Erythroblast (primary cell): ENCODE measurements at regions not wholly inside any gene's neighbourhood (a gene's known extent, or its start where the extent isn't known, plus 50 kb on each side); places are given as distances from the start of the nearest gene placed in this dataset.

ENCODE experiments used
- DNase-seq, 2 experiments: peaks; one replicate each; lab custom pipeline; 2025; lab: John Stamatoyannopoulos, UW
- GATA1 ChIP-seq: IDR thresholded peaks from 2 replicates; pipeline ENCODE4 v1.6.1; 2011; ENCODE audit warnings: low read depth, mild to moderate bottlenecking, control low read depth, low read length, moderate library complexity
- POLR2A ChIP-seq: IDR thresholded peaks from 2 replicates; pipeline ENCODE4 v1.6.1; 2011; ENCODE audit warnings: mild to moderate bottlenecking, low read length

DNA sequence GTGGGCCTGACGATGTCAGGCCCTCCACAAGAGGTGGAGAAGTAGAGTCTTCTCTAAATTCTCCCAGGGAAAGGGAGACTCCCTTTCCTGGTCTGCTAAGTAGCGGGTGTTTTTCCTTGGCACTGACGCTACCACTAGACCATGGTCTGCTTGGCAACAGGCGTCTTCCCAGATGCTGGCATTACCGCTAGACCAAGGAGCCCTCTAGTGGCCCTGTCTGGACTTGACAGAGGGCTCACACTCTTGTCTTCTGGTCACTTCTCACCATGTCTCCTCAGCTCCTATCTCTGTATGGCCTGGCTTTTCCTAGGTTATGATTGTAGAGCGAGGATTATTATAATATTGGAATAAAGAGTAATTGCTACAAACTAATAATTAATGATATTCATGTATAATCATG is 51.1 kb upstream of the RASSF6 start:
- peak in 1 of 2 experiments; percentile 7 for DNase-seq

DNA sequence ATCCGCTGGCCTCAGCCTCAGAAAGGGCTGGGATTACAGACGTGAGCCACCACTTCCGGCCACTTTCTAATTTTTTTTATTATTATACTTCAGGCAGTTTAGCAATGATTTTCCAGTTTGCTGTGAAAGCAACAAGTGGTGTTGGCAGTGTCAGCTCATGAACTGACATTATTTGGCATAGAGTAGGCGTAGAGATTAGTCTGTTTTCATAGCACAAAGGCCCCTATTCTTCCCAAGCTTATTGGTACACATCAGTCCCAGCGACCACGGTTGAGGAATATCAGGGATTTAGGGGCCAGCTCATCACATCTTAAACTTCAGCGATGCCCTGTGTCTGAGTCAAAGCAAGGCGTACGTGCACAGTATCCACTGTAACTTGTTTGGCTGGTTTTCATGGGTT is 53.0 kb upstream of the RASSF6 start:
- TF ChIP-seq POLR2A (no peak), GATA1 (no peak)
- DNase-seq = no peak

DNA sequence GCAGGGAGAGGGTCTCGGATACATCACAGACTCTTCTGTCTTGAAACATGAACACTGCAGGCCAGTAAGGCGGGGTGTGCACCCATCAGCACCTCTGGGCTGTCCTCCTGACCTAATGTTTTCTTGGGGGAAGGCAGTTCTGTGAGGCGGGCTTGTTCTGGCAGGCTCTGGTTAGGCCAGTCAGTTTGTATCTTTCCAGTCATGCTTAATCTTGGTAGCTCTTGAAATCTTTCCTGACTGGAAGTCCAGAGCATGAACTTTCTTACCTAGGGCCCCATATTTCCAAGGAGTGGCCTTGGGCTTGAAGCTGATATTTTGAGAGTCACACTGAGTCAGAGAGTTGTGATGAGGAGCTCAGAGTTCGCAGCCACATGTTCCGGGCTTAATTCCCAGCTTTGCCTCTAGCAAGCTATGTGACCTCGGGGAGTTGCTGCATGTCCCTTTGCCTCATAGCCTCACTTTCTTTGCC is 54.2 kb upstream of the RASSF6 start:
- DNase-seq = no peak

DNA sequence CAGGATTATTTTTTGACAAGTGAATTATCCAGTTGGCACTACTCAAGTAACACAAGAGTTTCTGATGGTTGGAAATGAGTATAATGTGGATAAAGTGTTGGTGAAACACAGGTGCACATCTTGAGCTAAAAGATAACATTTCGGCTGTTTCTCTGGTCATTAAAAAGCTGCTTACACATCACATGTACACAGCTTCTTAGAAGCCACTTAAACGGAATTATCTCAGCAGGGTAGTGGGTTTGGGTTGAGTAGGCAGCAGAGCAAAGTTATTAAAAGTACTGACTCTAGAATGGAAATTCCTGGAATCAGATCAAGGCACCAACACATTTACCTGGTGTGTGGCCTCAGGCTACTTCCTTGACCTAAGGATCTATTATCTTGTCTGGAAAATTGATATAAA is 55.4 kb upstream of the RASSF6 start:
- no peak for DNase-seq
- TF ChIP-seq GATA1 (no peak), POLR2A (no peak)

More for the DNA sequence above, 54.2 kb upstream of the RASSF6 start:
- TF ChIP-seq GATA1 (no peak), POLR2A (no peak)

DNA sequence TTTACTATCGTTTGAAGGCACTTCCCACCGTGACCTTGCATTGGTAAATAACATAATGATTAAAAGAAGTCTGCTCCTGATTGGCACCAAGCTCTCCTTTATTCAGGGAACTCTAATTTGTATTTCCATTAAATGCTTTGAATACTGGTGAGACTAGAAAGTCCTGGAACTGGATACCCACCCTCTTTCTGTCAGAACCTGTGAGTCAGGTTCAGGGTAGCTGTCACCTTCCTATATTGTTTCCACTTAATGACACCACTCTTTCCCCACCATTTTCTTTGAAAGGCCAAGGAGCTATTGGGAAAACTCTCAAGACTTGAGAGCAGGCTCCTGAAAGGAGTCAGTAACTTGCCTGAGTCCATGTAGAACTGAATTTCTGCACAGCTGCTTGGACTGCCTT is 55.9 kb upstream of the RASSF6 start:
- DNase-seq = no peak
- no peak for TF ChIP-seq GATA1
- TF ChIP-seq POLR2A = no peak

DNA sequence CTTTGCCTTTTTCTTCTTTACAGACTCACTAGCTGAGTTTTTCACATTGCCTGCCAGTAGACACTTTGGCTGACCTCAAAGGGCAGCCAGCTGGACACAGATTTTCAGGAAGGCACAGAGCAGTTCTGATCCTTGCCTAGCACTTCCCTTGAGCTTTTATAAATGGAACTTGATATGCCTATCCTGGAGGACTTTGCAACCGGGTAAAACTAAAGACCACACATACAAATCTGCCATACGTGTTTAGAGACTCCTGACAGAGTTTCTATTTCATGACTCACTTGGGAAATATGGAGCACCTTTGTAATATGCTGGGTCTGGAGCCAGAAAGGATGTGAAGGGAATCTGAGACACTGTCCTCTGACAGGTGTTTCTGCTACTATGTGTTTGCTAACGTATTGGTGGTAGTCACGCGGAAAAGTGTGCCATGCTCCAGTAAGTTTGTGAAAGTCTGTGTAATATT is 56.7 kb upstream of the RASSF6 start:
- TF ChIP-seq POLR2A (no peak), GATA1 (no peak)
- no peak for DNase-seq

DNA sequence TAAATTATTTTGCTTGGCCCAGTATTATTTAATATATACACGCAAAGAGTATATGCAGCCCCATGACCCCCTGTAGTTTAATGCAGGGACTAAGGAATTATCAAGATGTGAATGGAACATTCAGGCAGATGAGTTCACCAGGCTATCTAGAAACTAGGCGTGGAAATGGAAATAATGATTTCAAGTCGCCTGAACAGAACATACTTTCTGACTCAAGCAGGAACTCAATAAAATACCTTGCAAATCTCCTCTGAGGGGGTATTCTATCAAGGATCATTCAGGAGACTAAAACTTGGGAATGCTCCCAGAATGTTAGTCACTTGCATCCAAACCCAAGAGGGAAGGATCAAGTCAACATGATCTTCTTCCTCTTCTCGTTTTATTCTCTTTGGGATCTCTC is 59.6 kb upstream of the RASSF6 start:
- TF ChIP-seq POLR2A (no peak), GATA1 (no peak)
- no peak for DNase-seq

DNA sequence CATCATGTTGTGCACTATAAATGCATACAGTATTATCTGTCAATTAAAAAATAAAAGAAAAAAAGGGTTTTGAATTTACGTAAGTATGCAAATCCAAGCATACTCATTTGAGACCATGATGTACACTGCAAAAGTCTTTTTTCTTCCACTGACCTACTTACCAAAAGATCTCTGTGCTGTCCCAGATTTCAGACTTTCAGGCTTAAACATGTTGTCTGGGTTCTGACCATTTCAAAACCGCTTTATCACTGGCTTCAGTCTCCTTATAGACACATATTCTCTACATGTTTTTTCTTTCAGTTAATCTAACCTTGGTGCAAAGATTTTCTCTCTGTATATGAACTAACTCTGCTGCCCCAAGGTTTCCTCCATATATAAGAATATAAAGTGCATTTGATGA is 58.6 kb upstream of the CXCL8 start:
- DNase-seq = no peak
- TF ChIP-seq GATA1 = no peak
- TF ChIP-seq POLR2A = no peak

DNA sequence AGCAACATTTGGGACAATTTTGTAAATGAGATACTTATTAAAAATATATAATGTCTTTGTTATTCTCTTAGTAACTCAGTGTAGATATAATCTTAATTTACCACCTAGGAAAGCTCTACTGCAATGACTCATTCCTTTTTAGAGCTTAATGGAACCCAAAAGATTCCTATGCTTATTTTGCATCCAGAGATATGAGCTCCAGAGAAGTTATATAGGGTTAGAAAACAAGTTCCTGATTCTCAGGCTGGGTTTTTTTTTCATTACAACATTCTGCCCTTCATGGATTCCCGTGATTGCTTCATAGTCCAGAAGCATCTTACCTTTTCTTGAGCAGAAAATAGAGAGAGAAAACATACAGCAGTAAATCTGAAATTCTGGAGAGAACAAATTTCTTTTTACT is 57.9 kb upstream of the CXCL8 start:
- no peak for DNase-seq

DNA sequence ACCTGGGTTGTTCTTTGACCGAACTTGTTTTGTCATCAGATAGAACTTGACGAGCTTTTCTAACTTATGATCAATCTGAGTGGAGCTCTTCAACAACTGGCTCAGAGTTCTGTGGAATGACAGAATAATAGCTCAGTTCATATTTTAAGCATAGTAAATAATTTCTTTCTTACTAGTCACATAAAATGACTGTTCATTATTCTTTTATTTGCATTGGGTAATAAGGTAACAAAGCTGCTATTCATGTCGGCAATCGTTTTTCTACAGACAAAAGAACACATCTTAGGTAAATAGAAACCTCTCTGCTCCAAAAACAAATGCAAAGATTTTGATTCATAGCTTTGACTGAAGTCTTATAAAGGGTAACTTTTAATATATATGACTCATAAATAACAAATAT is 57.3 kb upstream of the CXCL8 start:
- no peak for DNase-seq
- no peak for TF ChIP-seq GATA1
- no peak for TF ChIP-seq POLR2A

More for the DNA sequence above, 57.9 kb upstream of the CXCL8 start:
- no peak for TF ChIP-seq POLR2A
- no peak for TF ChIP-seq GATA1

DNA sequence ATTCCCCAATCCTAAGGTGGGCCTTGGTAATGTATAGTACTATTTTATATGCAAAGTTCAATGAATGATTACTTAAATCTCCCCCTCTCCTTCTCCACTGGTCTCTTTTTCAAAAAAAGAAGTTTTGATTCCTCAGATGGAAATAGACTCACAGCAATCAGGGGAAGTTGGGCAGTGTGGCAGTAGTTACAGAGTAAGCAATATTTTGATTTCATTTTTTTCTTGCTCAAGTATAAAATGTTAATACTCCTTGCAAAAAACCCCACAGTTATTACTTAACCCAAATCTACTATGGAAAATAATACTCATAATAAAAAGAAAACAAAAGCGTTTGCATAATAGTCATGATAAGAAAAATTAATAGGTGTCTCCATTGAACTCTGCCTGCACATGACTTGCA is 56.9 kb upstream of the CXCL8 start:
- TF ChIP-seq POLR2A (no peak), GATA1 (no peak)
- DNase-seq = no peak

DNA sequence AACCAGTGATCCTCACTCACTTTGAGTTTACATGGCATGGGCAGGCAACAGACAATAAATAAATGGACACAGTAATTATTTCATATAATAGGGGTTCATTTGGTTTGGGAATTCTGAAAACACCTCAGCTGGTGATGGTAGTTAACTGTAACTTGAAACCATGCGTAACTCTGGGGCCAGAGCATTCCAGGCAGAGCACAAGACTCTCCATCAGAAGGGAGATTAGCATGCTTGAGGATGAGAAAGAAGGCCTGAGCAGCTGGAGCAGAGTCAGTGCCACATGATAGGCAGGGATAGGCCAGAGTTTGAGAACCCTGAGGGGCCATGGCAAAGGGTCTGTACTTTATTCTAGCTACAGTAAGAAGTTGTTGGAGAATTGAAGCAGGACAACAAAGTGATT is 56.3 kb upstream of the CXCL8 start:
- DNase-seq = no peak
- no peak for TF ChIP-seq POLR2A
- TF ChIP-seq GATA1 = no peak

DNA sequence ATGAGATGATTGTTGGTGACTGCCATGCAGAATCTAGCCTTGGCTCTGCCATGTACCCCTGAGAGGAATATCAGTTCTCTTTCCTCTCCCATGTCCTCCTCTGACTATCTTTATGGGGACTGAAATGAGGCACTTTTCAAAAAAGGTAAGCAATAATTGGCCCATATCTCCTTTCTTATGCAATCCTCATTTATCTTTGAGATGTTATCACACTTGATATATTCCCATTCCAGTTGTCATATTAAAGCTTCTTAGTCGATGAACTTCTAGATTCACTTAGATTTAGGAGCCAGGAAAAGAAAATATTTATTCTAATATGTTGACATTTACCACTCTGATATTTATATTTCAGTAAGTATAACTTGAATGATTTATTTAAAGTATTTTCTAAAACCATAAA is 55.3 kb upstream of the CXCL8 start:
- TF ChIP-seq GATA1 = no peak
- no peak for TF ChIP-seq POLR2A
- DNase-seq = no peak

DNA sequence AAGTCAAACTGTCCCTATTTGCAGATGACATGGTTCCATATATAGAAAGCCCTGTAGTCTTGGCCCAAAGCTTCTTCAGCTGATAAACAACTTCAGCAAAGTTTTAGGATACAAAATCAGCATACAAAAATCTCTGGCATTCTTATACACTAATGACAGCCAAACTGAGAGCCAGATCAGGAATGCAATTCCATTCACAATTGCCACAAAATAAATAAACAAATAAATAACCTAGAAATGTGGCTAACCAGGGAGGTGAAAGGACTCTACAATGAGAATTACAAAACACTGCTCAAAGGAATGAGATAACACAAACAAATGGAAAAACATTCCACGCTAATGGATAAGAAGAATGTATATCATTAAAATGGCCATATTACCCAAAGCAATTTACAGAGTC is 52.9 kb upstream of the CXCL8 start:
- DNase-seq = no peak
- TF ChIP-seq POLR2A (no peak), GATA1 (no peak)

DNA sequence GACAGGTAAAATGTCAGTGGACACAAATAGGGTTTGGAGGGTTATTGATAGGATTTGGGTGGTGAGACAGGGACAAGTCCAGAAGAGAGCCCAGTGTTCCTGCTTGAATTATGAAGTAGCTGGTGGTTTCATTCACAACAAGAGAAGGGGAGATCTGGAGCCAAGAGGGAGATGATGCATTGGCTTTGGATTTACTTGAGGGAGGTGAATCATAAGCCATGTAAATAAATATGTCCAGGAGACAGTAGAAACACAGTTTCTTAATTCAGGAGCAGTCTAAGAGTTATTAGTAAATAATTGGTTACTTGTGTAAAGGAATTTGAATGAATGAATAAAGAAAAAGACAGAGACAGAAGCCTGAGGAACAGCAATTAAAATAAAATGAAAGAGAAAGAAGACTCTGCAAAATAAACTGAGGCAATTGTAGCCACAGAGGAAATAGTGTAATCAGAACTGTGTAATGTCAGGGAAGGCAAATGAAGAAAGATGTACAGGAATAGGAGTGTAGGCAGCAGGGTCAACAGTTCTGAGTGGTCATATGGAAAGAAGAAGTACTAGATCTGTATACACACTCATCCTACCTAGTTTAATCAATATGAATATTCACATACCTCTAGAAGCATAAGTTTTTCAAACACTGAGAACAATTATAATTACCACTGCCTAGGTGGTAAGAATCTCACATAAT is 50.2 kb upstream of the CXCL8 start:
- TF ChIP-seq GATA1 (no peak), POLR2A (no peak)
- DNase-seq = no peak
